ENCODE measurements at regions not wholly inside any gene's neighbourhood (a gene's known extent, or its start where the extent isn't known, plus 50 kb on each side); places are given as distances from the start of the nearest gene placed in this dataset.

DNA sequence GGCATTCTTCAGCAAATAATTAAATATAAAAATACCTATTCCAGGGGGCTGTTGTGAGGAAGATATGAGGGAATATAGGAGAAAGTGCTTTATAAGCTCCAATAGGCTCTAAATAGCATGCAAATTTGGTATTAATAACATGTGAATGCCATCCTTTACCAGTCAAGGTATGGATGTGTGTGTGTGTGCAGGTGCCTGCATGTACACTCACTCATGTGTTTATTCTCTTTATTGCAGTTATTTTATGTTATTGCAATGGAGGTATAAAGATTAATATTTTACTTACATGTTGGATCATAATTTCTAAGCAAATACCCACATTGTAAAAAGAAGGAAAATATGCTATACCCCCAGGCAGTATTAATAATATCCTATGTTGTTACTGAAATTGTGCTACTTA is 1093.0 kb upstream of the GYPC start:
- no peak overlapping the region for H3K4me2 ChIP-seq (ENCODE audit: low read length)
- no peak overlapping the region for H3K27ac ChIP-seq (ENCODE audit: low read length)
- H3K27me3 ChIP-seq (ENCODE audit: low read depth, low read length) = no peaks in the 10 kb centered on the region
- no peaks in the 10 kb centered on the region for H3K36me3 ChIP-seq (replicated peaks; ENCODE audit: low read depth, low read length)
- no peak for TF ChIP-seq CTCF (IDR thresholded peaks at IDR 0.05; ENCODE audit: low read depth, low read length)
- TF ChIP-seq EZH2phosphoT487 (IDR thresholded peaks at IDR 0.05; ENCODE audit: low read depth) = no peak
- no peaks in the 10 kb centered on the region for H4K20me1 ChIP-seq (ENCODE audit: insufficient read depth, low read length)
- H3K9ac ChIP-seq (ENCODE audit: low read length) = no peak overlapping the region
- H3K9me3 ChIP-seq (ENCODE audit: insufficient read depth, low read length) = no peaks in the 10 kb centered on the region
- H3K79me2 ChIP-seq (ENCODE audit: low read length) = no peaks in the 10 kb centered on the region
- H3K4me1 ChIP-seq (ENCODE audit: low read length) = peaks cover 8% of the 10 kb centered on the region
- H2AFZ ChIP-seq (ENCODE audit: low read depth, low read length) = no peak overlapping the region
- H3K4me3 ChIP-seq (ENCODE audit: low read length) = no peak overlapping the region

DNA sequence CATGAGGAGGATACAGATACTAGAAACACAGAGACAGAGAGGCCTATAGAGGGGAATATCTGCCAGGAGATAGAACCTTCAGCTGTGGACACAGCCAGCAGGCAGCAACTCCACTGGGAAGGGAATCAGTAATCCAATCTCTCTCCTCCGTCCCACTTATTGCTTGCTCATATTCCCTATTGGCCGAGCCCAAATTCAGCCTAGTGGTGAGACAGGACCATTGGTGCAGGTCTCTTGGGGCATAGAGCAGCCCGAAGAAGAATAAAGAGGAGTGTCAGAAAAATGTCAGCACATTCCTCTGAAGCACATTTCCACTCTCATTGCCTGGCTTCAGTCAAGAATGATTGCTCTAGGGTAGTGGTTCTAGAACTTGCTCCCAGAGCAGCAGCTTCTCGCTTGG is 1091.5 kb upstream of the GYPC start:
- Histone ChIP-seq H3K27ac (ENCODE audit: low read length) (no peak overlapping the region), H3K4me1 (ENCODE audit: low read length) (peaks cover 2% of the 10 kb centered on the region), H3K27me3 (ENCODE audit: low read depth, low read length) (no peaks in the 10 kb centered on the region), H3K4me2 (ENCODE audit: low read length) (no peak overlapping the region), H3K36me3 (replicated peaks; ENCODE audit: low read depth, low read length) (no peaks in the 10 kb centered on the region), H3K4me3 (ENCODE audit: low read length) (no peak overlapping the region), H2AFZ (ENCODE audit: low read depth, low read length) (no peak overlapping the region), H3K9ac (ENCODE audit: low read length) (no peak overlapping the region), H3K79me2 (ENCODE audit: low read length) (no peaks in the 10 kb centered on the region), H4K20me1 (ENCODE audit: insufficient read depth, low read length) (no peaks in the 10 kb centered on the region), H3K9me3 (ENCODE audit: insufficient read depth, low read length) (no peaks in the 10 kb centered on the region)
- TF ChIP-seq CTCF (IDR thresholded peaks at IDR 0.05; ENCODE audit: low read depth, low read length) = no peak
- no peak for TF ChIP-seq EZH2phosphoT487 (IDR thresholded peaks at IDR 0.05; ENCODE audit: low read depth)

DNA sequence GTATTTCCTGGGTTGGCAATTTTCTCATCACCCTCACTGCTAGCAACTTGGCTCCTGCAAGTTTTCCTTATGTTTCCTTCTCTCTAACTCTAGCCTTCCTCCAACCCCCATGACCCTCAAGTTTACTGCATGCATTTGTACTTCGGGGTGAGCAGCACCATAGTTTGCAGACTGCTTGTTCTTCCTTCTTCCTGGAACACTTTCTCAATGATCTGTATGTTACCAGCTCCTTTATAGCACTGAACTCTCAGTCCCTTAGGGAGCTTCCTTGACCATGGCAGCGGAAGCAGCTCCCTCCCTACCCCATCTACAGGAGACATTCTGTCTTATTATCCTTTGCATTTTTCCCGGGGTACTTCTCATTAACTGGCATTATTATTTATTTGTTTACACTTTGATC is 1089.5 kb upstream of the GYPC start:
- Histone ChIP-seq H3K27me3 (ENCODE audit: low read depth, low read length) (no peaks in the 10 kb centered on the region), H3K27ac (ENCODE audit: low read length) (no peak overlapping the region), H3K9me3 (ENCODE audit: insufficient read depth, low read length) (no peaks in the 10 kb centered on the region), H3K4me1 (ENCODE audit: low read length) (no peaks in the 10 kb centered on the region), H3K9ac (ENCODE audit: low read length) (no peak overlapping the region), H3K4me2 (ENCODE audit: low read length) (no peak overlapping the region), H2AFZ (ENCODE audit: low read depth, low read length) (no peak overlapping the region), H3K79me2 (ENCODE audit: low read length) (no peaks in the 10 kb centered on the region), H3K4me3 (ENCODE audit: low read length) (no peak overlapping the region), H3K36me3 (replicated peaks; ENCODE audit: low read depth, low read length) (no peaks in the 10 kb centered on the region), H4K20me1 (ENCODE audit: insufficient read depth, low read length) (no peaks in the 10 kb centered on the region)
- TF ChIP-seq EZH2phosphoT487 (IDR thresholded peaks at IDR 0.05; ENCODE audit: low read depth) (no peak), CTCF (IDR thresholded peaks at IDR 0.05; ENCODE audit: low read depth, low read length) (no peak)

DNA sequence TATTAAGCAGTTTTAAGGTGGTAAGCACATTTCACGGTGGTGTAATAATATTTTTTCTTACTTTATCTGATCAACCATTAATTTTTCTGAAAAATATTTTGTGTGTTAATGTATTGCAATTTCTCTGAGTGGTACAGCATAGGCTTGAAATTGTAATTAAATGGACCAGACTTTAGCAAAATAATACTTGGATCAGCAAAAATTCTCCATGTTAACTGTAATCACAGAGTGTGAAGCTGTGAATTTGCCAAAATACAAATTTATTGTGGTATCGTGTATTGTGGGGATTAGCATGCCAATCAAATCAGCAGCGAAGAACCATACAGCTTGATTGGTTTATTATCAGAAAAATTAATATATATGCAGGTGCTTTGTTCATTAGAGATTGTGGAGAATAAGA is 1088.9 kb upstream of the GYPC start:
- Histone ChIP-seq H3K79me2 (ENCODE audit: low read length) (no peaks in the 10 kb centered on the region), H3K4me1 (ENCODE audit: low read length) (no peaks in the 10 kb centered on the region), H3K9ac (ENCODE audit: low read length) (no peak overlapping the region), H3K27me3 (ENCODE audit: low read depth, low read length) (no peaks in the 10 kb centered on the region), H3K4me3 (ENCODE audit: low read length) (no peak overlapping the region), H2AFZ (ENCODE audit: low read depth, low read length) (no peak overlapping the region), H3K4me2 (ENCODE audit: low read length) (no peak overlapping the region), H3K36me3 (replicated peaks; ENCODE audit: low read depth, low read length) (no peaks in the 10 kb centered on the region), H3K9me3 (ENCODE audit: insufficient read depth, low read length) (no peaks in the 10 kb centered on the region), H4K20me1 (ENCODE audit: insufficient read depth, low read length) (no peaks in the 10 kb centered on the region), H3K27ac (ENCODE audit: low read length) (no peak overlapping the region)
- no peak for TF ChIP-seq EZH2phosphoT487 (IDR thresholded peaks at IDR 0.05; ENCODE audit: low read depth)
- no peak for TF ChIP-seq CTCF (IDR thresholded peaks at IDR 0.05; ENCODE audit: low read depth, low read length)
